IPS-18c (cell line): ENCODE measurements at regions not wholly inside any gene's neighbourhood (a gene's known extent, or its start where the extent isn't known, plus 50 kb on each side); places are given as distances from the start of the nearest gene placed in this dataset.

Experiments used
- H3K4me3 ChIP-seq: 2 replicates; pipeline ENCODE4 v1.7.0; 2013; ENCODE audit warnings: low read depth, mild to moderate bottlenecking, low read length, moderate library complexity; ENCODE audit not compliant: insufficient read depth
- H3K9me3 ChIP-seq: one replicate; pipeline ENCODE4 v1.6.1; 2013; ENCODE audit warnings: mild to moderate bottlenecking, low read length, moderate library complexity; ENCODE audit not compliant: control insufficient read depth, insufficient read depth

GRCh38 chr9:74282526-74283253, 214.4 kb upstream of the RORB start:
- no peak overlapping the region for H3K4me3 ChIP-seq
- peaks cover 2% of the 10 kb centered on the region for H3K9me3 ChIP-seq

GRCh38 chr9:74284581-74285450, 212.3 kb upstream of the RORB start:
- Histone ChIP-seq H3K4me3 (no peak overlapping the region), H3K9me3 (no peaks in the 10 kb centered on the region)

- Histone ChIP-seq H3K4me3 (no peak overlapping the region), H3K9me3 (no peaks in the 10 kb centered on the region)
Observed at GRCh38 chr9:74293479-74293878, 203.7 kb upstream of the RORB start.

GRCh38 chr9:74303945-74304344, 193.2 kb upstream of the RORB start:
- H3K9me3 ChIP-seq: no peaks in the 10 kb centered on the region
- no peak overlapping the region for H3K4me3 ChIP-seq

- no peak overlapping the region for H3K4me3 ChIP-seq
- H3K9me3 ChIP-seq: no peaks in the 10 kb centered on the region
Observed at GRCh38 chr9:74304598-74304997, 192.5 kb upstream of the RORB start.

GRCh38 chr9:74309654-74310053, 187.5 kb upstream of the RORB start:
- Histone ChIP-seq H3K9me3 (no peaks in the 10 kb centered on the region), H3K4me3 (no peak overlapping the region)

- Histone ChIP-seq H3K4me3 (no peak overlapping the region), H3K9me3 (no peaks in the 10 kb centered on the region)
Observed at GRCh38 chr9:74317235-74317634, 179.9 kb upstream of the RORB start.

- no peak overlapping the region for H3K4me3 ChIP-seq
- no peaks in the 10 kb centered on the region for H3K9me3 ChIP-seq
Observed at GRCh38 chr9:74321396-74321795, 175.7 kb upstream of the RORB start.

- Histone ChIP-seq H3K4me3 (no peak overlapping the region), H3K9me3 (no peaks in the 10 kb centered on the region)
Observed at GRCh38 chr9:74322661-74323314, 174.3 kb upstream of the RORB start.

- no peak overlapping the region for H3K4me3 ChIP-seq
Observed at GRCh38 chr9:74330487-74331214, 166.5 kb upstream of the RORB start.

GRCh38 chr9:74331607-74332006, 165.5 kb upstream of the RORB start:
- H3K4me3 ChIP-seq: no peak overlapping the region
- H3K9me3 ChIP-seq: no peaks in the 10 kb centered on the region

More at GRCh38 chr9:74330487-74331214, 166.5 kb upstream of the RORB start:
- H3K9me3 ChIP-seq: no peaks in the 10 kb centered on the region

- Histone ChIP-seq H3K9me3 (no peaks in the 10 kb centered on the region), H3K4me3 (no peak overlapping the region)
Observed at GRCh38 chr9:74333384-74334032, 163.6 kb upstream of the RORB start.

- Histone ChIP-seq H3K9me3 (no peaks in the 10 kb centered on the region), H3K4me3 (no peak overlapping the region)
Observed at GRCh38 chr9:74334271-74334670, 162.9 kb upstream of the RORB start.

GRCh38 chr9:74336161-74336560, 161.0 kb upstream of the RORB start:
- H3K4me3 ChIP-seq: no peak overlapping the region
- no peaks in the 10 kb centered on the region for H3K9me3 ChIP-seq

- no peak overlapping the region for H3K4me3 ChIP-seq
- no peaks in the 10 kb centered on the region for H3K9me3 ChIP-seq
Observed at GRCh38 chr9:74348777-74349176, 148.4 kb upstream of the RORB start.

GRCh38 chr9:74355107-74355506, 142.0 kb upstream of the RORB start:
- Histone ChIP-seq H3K4me3 (no peak overlapping the region), H3K9me3 (no peaks in the 10 kb centered on the region)

GRCh38 chr9:74357577-74357976, 139.6 kb upstream of the RORB start:
- Histone ChIP-seq H3K4me3 (no peak overlapping the region), H3K9me3 (no peaks in the 10 kb centered on the region)
